SU-DHL-6 (cell line): ENCODE measurements at regions not wholly inside any gene's neighbourhood (a gene's known extent, or its start where the extent isn't known, plus 50 kb on each side); places are given as distances from the start of the nearest gene placed in this dataset.

ENCODE experiments used
- H2AFZ ChIP-seq: fragments of 200-600 bp; sonication (generic); 2 replicates; pipeline ENCODE4 v1.6.1; 2014; ENCODE audit warnings: low read depth, mild to moderate bottlenecking, moderate library complexity, mixed read lengths, antibody characterized with exemption, low read length; ENCODE audit not compliant: severe bottlenecking
- H3F3A ChIP-seq: fragments of 200-600 bp; shearing (Covaris generic); 2 replicates; pipeline ENCODE4 v1.6.0; 2016; ENCODE audit warnings: antibody characterized with exemption, mild to moderate bottlenecking; ENCODE audit not compliant: insufficient read depth
- H3K27ac ChIP-seq: fragments of 200-600 bp; sonication (generic); 2 replicates; pipeline ENCODE4 v1.5.1; 2016; ENCODE audit warnings: low read depth, mild to moderate bottlenecking, low read length, moderate library complexity, mixed read lengths
- H3K27me3 ChIP-seq: fragments of 200-600 bp; sonication (generic), shearing (Covaris generic); 2 replicates; pipeline ENCODE4 v1.6.0; 2014; ENCODE audit warnings: mild to moderate bottlenecking, low read length
- H3K36me3 ChIP-seq: fragments of 200-600 bp; sonication (generic); 2 replicates; pipeline ENCODE4 v1.6.1; 2014; ENCODE audit warnings: mild to moderate bottlenecking, low read length, mixed read lengths
- H3K4me2 ChIP-seq: fragments of 300-600, 200-600 bp; shearing (Covaris generic), sonication (generic); 2 replicates; pipeline ENCODE4 v1.6.0; 2014; ENCODE audit warnings: low read length, low read depth, mild to moderate bottlenecking; ENCODE audit not compliant: poor library complexity, severe bottlenecking
- H3K4me3 ChIP-seq: fragments of 200-600 bp; sonication (generic); 2 replicates; pipeline ENCODE4 v1.5.1; 2014; ENCODE audit warnings: antibody characterized with exemption, low read length, mild to moderate bottlenecking, mixed read lengths; ENCODE audit not compliant: insufficient read depth, poor library complexity, severe bottlenecking
- H3K79me2 ChIP-seq: fragments of 200-600 bp; sonication (generic); 2 replicates; pipeline ENCODE4 v1.6.1; 2014; ENCODE audit warnings: mild to moderate bottlenecking, low read length, moderate library complexity; ENCODE audit not compliant: insufficient read depth
- H3K9ac ChIP-seq: fragments of 200-600 bp; sonication (generic); 2 replicates; pipeline ENCODE4 v1.7.0; 2014; ENCODE audit warnings: mild to moderate bottlenecking, low read length
- H3K9me2 ChIP-seq: fragments of 200-600 bp; sonication (generic); replicated peaks from 2 replicates; pipeline ENCODE4 v1.6.1; 2014; ENCODE audit warnings: low read length; ENCODE audit not compliant: insufficient read depth
- H3K9me3 ChIP-seq: fragments of 200-600 bp; sonication (generic); 2 replicates; pipeline ENCODE4 v1.6.1; 2014; ENCODE audit warnings: low read length, mixed read lengths; ENCODE audit not compliant: insufficient read depth
- H4K20me1 ChIP-seq: fragments of 200-600 bp; sonication (generic); 2 replicates; pipeline ENCODE4 v1.6.1; 2014; ENCODE audit warnings: low read depth, mild to moderate bottlenecking, antibody characterized with exemption, low read length, moderate library complexity, mixed read lengths
- EZH2phosphoT487 ChIP-seq: fragments of 200-600 bp; sonication (generic), shearing (Covaris generic); conservative IDR thresholded peaks from 2 replicates; pipeline ENCODE4 v1.6.1; 2018; ENCODE audit warnings: mild to moderate bottlenecking, antibody characterized with exemption, low read length, moderate library complexity, mixed read lengths
- TF ChIP-seq, protein P1 (sequence below): fragments of 200-600 bp; sonication (generic); IDR thresholded peaks from one replicate; pipeline ENCODE4 v1.5.1; 2017; ENCODE audit warnings: antibody characterized with exemption, mild to moderate bottlenecking, low read length, moderate library complexity; ENCODE audit not compliant: insufficient read depth, poor library complexity, severe bottlenecking

DNA sequence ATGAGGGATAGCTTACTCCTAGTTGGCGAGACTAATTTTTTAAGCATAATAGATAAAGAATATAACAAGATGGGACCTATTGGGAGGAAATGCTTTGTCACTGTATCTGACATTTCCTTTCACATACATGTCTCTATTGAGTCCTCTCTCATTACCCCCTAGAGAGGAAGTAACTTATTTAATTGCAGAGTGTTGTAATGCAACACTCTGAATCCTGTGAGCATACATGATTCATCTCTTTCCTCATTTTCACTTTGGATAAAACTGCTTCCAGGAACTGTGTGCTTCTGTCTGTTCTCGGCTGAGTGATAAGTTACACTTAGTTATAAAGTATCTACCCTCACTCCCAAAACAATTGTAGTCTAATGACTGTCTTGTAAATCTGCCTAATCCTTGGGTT, 266.1 kb upstream of the ANXA10 start:
- no peaks in the 10 kb centered on the region for H3K27me3 ChIP-seq
- no peaks in the 10 kb centered on the region for H4K20me1 ChIP-seq
- TF ChIP-seq EZH2phosphoT487, result no peak
- TF ChIP-seq, protein P1, sequence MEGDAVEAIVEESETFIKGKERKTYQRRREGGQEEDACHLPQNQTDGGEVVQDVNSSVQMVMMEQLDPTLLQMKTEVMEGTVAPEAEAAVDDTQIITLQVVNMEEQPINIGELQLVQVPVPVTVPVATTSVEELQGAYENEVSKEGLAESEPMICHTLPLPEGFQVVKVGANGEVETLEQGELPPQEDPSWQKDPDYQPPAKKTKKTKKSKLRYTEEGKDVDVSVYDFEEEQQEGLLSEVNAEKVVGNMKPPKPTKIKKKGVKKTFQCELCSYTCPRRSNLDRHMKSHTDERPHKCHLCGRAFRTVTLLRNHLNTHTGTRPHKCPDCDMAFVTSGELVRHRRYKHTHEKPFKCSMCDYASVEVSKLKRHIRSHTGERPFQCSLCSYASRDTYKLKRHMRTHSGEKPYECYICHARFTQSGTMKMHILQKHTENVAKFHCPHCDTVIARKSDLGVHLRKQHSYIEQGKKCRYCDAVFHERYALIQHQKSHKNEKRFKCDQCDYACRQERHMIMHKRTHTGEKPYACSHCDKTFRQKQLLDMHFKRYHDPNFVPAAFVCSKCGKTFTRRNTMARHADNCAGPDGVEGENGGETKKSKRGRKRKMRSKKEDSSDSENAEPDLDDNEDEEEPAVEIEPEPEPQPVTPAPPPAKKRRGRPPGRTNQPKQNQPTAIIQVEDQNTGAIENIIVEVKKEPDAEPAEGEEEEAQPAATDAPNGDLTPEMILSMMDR, result no peak
- no peaks in the 10 kb centered on the region for H3K9me3 ChIP-seq
- H3K9me2 ChIP-seq, result no peaks in the 10 kb centered on the region; the same call in 1 of the 2 replicates
- H3K79me2 ChIP-seq, result no peaks in the 10 kb centered on the region
- H3K4me2 ChIP-seq, result no peak overlapping the region
- H3K27ac ChIP-seq, result no peak overlapping the region
- no peak overlapping the region for H3K9ac ChIP-seq
- H3K4me3 ChIP-seq, result no peak overlapping the region
- H3K36me3 ChIP-seq, result no peaks in the 10 kb centered on the region
- H2AFZ ChIP-seq, result no peak overlapping the region
- no peaks in the 10 kb centered on the region for H3F3A ChIP-seq

GRCh38 chr4:167831855-167832254, 260.5 kb upstream of the ANXA10 start:
- no peak overlapping the region for H3K4me3 ChIP-seq
- no peaks in the 10 kb centered on the region for H3K27me3 ChIP-seq
- no peak overlapping the region for H3K4me2 ChIP-seq
- no peak overlapping the region for H3K27ac ChIP-seq
- TF ChIP-seq, protein P1, result no peak
- no peak for TF ChIP-seq EZH2phosphoT487
- no peaks in the 10 kb centered on the region for H3F3A ChIP-seq
- no peak overlapping the region for H2AFZ ChIP-seq
- no peaks in the 10 kb centered on the region for H4K20me1 ChIP-seq
- H3K36me3 ChIP-seq, result no peaks in the 10 kb centered on the region
- H3K79me2 ChIP-seq, result no peaks in the 10 kb centered on the region
- no peak overlapping the region for H3K9ac ChIP-seq
- no peaks in the 10 kb centered on the region for H3K9me3 ChIP-seq
- no peaks in the 10 kb centered on the region; the same call in 1 of the 2 replicates for H3K9me2 ChIP-seq

- no peaks in the 10 kb centered on the region for H3K36me3 ChIP-seq
- no peak overlapping the region for H3K4me3 ChIP-seq
- no peaks in the 10 kb centered on the region for H4K20me1 ChIP-seq
- no peaks in the 10 kb centered on the region for H3K9me3 ChIP-seq
- H3K9ac ChIP-seq, result no peak overlapping the region
- TF ChIP-seq, protein P1, result no peak
- no peak for TF ChIP-seq EZH2phosphoT487
- no peaks in the 10 kb centered on the region for H3K9me2 ChIP-seq
- no peaks in the 10 kb centered on the region for H3K79me2 ChIP-seq
- H3K27me3 ChIP-seq, result no peaks in the 10 kb centered on the region
- no peaks in the 10 kb centered on the region for H3F3A ChIP-seq
- H3K27ac ChIP-seq, result no peak overlapping the region
- no peak overlapping the region for H3K4me2 ChIP-seq
- no peak overlapping the region for H2AFZ ChIP-seq
These were observed 253.7 kb upstream of the ANXA10 start for GRCh38 chr4:167838686-167839085.

DNA sequence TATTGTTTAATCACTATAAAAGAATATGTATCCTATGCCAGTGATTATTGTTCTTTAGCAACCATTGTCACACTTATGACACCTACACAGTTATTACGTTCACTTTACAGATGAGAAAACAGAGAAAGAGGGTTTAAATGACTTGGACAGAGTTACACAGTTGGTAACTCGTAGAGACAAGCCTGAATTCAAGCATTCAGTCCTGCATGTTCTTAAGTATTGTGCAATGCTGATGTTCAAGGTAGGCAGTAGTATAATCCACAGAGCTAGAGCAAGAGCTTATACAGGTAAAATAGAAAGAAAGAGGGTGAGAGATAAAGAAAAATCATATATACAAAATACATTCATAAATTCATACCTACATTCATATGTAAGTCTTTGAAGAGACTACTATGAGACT, 249.8 kb upstream of the ANXA10 start:
- H3K9ac ChIP-seq, result no peak overlapping the region
- H3K4me3 ChIP-seq, result no peak overlapping the region
- no peaks in the 10 kb centered on the region for H3K9me2 ChIP-seq
- no peak overlapping the region for H3K4me2 ChIP-seq
- H3K9me3 ChIP-seq, result no peaks in the 10 kb centered on the region
- H3K27ac ChIP-seq, result no peak overlapping the region
- no peaks in the 10 kb centered on the region for H3K36me3 ChIP-seq
- no peaks in the 10 kb centered on the region for H3F3A ChIP-seq
- no peak for TF ChIP-seq EZH2phosphoT487
- TF ChIP-seq, protein P1, result no peak
- no peaks in the 10 kb centered on the region for H4K20me1 ChIP-seq
- H2AFZ ChIP-seq, result no peak overlapping the region
- H3K27me3 ChIP-seq, result no peaks in the 10 kb centered on the region
- no peaks in the 10 kb centered on the region for H3K79me2 ChIP-seq
